ENCODE measurements at regions not wholly inside any gene's neighbourhood (a gene's known extent, or its start where the extent isn't known, plus 50 kb on each side); places are given as distances from the start of the nearest gene placed in this dataset.

DNA sequence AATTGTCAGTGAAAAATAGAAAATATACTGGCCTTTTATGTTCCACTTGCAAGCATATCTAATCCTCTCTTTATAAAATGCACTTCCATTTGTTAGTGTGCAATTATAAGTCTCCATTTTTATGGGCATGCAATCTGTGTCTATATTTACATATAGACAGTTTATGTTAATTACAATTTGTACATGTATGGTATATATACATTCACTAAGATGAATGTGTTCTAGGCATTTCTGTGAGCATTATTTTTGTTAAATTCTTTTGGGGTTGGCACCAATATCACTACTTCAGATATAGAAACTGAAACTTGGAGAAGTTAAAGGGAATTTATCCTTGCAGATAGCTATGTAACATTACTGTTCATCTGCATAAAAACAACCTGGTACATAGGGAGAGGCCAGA lies 470.8 kb upstream of the LMO3 start:
- peak overlapping the region; percentile 71 for H3K27ac Mint-ChIP-seq (ENCODE audit: unreplicated experiment)
- peak overlapping the region; percentile 36 for H3K4me3 Mint-ChIP-seq (ENCODE audit: unreplicated experiment)
- no peaks in the 10 kb centered on the region for H3K36me3 Mint-ChIP-seq (ENCODE audit: unreplicated experiment)
- TF ChIP-seq, protein P1, sequence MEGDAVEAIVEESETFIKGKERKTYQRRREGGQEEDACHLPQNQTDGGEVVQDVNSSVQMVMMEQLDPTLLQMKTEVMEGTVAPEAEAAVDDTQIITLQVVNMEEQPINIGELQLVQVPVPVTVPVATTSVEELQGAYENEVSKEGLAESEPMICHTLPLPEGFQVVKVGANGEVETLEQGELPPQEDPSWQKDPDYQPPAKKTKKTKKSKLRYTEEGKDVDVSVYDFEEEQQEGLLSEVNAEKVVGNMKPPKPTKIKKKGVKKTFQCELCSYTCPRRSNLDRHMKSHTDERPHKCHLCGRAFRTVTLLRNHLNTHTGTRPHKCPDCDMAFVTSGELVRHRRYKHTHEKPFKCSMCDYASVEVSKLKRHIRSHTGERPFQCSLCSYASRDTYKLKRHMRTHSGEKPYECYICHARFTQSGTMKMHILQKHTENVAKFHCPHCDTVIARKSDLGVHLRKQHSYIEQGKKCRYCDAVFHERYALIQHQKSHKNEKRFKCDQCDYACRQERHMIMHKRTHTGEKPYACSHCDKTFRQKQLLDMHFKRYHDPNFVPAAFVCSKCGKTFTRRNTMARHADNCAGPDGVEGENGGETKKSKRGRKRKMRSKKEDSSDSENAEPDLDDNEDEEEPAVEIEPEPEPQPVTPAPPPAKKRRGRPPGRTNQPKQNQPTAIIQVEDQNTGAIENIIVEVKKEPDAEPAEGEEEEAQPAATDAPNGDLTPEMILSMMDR (IDR thresholded peaks at IDR 0.05; ENCODE audit: partially characterized antibody, unreplicated experiment) = no peak
- peaks cover 4% of the 10 kb centered on the region for H3K27me3 Mint-ChIP-seq (ENCODE audit: unreplicated experiment)
- DNase-seq = no peak
- H3K9me3 Mint-ChIP-seq (ENCODE audit: unreplicated experiment) = peaks cover under 1% of the 10 kb centered on the region
- H3K4me1 Mint-ChIP-seq (ENCODE audit: low read depth, unreplicated experiment) = peaks cover 13% of the 10 kb centered on the region

DNA sequence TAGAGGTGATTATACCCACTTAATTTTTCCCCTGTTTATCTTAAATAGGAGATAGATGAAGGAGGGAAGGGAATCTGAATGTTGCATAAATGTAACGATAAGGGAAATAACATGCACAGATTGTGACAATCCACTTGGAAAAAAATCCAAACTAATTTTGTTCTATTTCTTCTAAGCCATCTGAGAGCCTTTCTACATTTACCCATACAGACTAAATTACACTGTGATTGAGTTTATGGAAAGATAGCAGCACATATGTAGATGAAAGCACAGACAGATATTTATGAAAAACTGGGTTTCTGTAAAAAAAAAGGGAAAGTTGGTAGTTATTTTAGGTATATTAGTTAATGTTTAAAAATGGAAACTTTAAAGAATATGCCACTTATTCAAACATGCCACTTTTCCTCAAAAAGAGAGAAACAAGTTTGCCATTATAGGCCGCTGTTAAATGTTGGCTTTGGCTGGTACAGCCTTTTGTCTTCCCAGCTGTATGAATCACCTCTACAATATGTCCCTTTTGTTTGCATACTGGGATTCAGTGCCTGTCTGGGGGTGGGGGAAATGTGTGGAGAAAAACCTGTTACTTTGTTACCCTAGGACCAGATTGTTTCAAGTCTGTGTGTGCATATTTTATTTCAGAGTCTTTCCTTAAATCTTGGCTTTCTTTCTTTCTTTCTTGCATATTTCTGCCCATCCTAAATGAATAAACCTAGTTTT lies 470.2 kb upstream of the LMO3 start:
- TF ChIP-seq, protein P1 (IDR thresholded peaks at IDR 0.05; ENCODE audit: partially characterized antibody, unreplicated experiment) = no peak
- H3K36me3 Mint-ChIP-seq (ENCODE audit: unreplicated experiment) = no peaks in the 10 kb centered on the region
- no peak overlapping the region for H3K4me3 Mint-ChIP-seq (ENCODE audit: unreplicated experiment)
- DNase-seq = no peak
- peaks cover 13% of the 10 kb centered on the region for H3K4me1 Mint-ChIP-seq (ENCODE audit: low read depth, unreplicated experiment)
- peak overlapping the region; percentile 71 for H3K27ac Mint-ChIP-seq (ENCODE audit: unreplicated experiment)
- peaks cover 3% of the 10 kb centered on the region for H3K27me3 Mint-ChIP-seq (ENCODE audit: unreplicated experiment)
- no peaks in the 10 kb centered on the region for H3K9me3 Mint-ChIP-seq (ENCODE audit: unreplicated experiment)

DNA sequence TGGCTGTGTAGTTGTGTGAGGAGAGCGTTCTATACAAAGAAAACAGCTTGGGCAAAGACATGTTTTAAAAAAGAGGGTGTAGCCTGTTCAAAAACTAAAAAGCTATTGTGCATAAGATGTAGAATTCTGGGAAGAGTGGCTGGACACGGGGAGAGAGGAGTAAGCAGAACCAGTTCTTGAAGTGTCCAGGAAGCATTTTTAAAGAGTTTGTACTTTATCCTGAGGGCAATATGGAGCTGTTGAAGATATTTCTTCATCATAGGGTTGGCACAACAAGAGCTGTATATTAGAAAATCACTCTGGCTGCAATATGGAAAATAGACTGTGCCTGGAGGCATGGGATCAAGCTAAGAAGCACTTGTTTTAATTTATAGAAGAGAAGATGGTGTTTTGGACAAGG lies 458.9 kb upstream of the LMO3 start:
- Mint-ChIP-seq H3K36me3 (ENCODE audit: unreplicated experiment) (no peaks in the 10 kb centered on the region), H3K9me3 (ENCODE audit: unreplicated experiment) (no peaks in the 10 kb centered on the region), H3K27me3 (ENCODE audit: unreplicated experiment) (no peaks in the 10 kb centered on the region), H3K4me1 (ENCODE audit: low read depth, unreplicated experiment) (no peaks in the 10 kb centered on the region), H3K27ac (ENCODE audit: unreplicated experiment) (no peak overlapping the region), H3K4me3 (ENCODE audit: unreplicated experiment) (no peak overlapping the region)
- TF ChIP-seq, protein P1 (IDR thresholded peaks at IDR 0.05; ENCODE audit: partially characterized antibody, unreplicated experiment) = no peak
- no peak for DNase-seq

DNA sequence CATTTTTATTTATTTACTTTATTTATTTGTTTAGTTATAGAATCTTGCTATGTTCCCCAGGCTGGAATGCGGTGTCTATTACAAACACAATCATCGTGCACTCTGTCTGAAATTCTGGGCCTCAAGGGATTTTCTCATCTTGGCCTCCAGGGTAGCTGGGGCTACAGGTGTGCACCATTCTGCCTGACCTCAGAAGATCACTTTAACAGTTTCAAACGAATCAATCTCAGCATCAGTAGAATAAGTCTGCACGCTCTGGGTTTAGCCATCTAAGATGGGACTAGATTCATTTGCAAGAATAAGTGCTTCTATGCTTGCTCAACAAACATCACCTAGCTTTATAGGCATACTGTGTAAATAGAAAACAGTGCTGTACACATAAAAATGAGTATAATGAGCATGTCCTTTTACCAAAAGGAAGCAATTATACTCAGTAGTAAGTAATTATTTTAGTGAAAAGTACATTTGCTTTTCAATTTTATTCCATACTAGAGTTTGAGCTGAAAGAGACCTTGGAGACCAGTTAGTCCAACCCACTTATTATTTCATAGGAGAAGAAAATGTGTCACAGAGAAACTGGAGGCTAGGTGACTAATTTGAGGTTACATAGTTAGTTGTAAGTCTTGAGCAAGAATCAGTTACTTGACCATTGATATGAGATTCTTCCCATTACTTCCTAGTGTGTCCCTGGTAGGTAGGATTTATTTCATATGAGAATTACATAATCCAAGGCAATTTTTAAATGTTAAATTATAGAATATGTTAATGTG lies 456.5 kb upstream of the LMO3 start:
- Mint-ChIP-seq H3K27me3 (ENCODE audit: unreplicated experiment) (no peaks in the 10 kb centered on the region), H3K36me3 (ENCODE audit: unreplicated experiment) (no peaks in the 10 kb centered on the region), H3K4me1 (ENCODE audit: low read depth, unreplicated experiment) (no peaks in the 10 kb centered on the region), H3K9me3 (ENCODE audit: unreplicated experiment) (no peaks in the 10 kb centered on the region), H3K27ac (ENCODE audit: unreplicated experiment) (no peak overlapping the region), H3K4me3 (ENCODE audit: unreplicated experiment) (no peak overlapping the region)
- DNase-seq = no peak
- TF ChIP-seq, protein P1 (IDR thresholded peaks at IDR 0.05; ENCODE audit: partially characterized antibody, unreplicated experiment) = no peak

DNA sequence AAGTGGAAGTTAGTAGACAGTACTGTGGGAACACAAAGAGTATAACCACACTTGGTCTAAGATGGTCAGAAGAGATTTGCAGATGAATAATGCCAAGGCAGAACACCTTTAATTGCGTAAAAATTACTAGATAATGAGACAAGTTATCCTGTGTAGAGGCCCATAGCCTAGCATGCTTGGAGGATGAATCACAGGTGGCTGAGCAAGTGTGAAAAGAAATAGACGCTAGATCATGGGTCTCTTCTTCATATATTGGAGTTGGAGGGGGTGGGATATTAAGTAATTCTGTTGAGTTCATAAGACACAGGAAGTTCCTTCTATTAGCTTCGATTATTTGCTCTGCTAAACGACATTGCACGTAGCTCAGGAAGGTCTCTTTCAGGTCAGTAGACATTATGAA lies 454.3 kb upstream of the LMO3 start:
- no peaks in the 10 kb centered on the region for H3K9me3 Mint-ChIP-seq (ENCODE audit: unreplicated experiment)
- H3K27ac Mint-ChIP-seq (ENCODE audit: unreplicated experiment) = no peak overlapping the region
- H3K4me3 Mint-ChIP-seq (ENCODE audit: unreplicated experiment) = no peak overlapping the region
- TF ChIP-seq, protein P1 (IDR thresholded peaks at IDR 0.05; ENCODE audit: partially characterized antibody, unreplicated experiment) = no peak
- DNase-seq = no peak
- H3K4me1 Mint-ChIP-seq (ENCODE audit: low read depth, unreplicated experiment) = no peaks in the 10 kb centered on the region
- H3K27me3 Mint-ChIP-seq (ENCODE audit: unreplicated experiment) = no peaks in the 10 kb centered on the region
- no peaks in the 10 kb centered on the region for H3K36me3 Mint-ChIP-seq (ENCODE audit: unreplicated experiment)
